ENCODE measurements at regions not wholly inside any gene's neighbourhood (a gene's known extent, or its start where the extent isn't known, plus 50 kb on each side); places are given as distances from the start of the nearest gene placed in this dataset.
"Not testable (repeated sequence)": the region's sequence is repeated elsewhere in the genome, so short reads cannot be mapped to it uniquely, and the experiment has no call there.

DNA sequence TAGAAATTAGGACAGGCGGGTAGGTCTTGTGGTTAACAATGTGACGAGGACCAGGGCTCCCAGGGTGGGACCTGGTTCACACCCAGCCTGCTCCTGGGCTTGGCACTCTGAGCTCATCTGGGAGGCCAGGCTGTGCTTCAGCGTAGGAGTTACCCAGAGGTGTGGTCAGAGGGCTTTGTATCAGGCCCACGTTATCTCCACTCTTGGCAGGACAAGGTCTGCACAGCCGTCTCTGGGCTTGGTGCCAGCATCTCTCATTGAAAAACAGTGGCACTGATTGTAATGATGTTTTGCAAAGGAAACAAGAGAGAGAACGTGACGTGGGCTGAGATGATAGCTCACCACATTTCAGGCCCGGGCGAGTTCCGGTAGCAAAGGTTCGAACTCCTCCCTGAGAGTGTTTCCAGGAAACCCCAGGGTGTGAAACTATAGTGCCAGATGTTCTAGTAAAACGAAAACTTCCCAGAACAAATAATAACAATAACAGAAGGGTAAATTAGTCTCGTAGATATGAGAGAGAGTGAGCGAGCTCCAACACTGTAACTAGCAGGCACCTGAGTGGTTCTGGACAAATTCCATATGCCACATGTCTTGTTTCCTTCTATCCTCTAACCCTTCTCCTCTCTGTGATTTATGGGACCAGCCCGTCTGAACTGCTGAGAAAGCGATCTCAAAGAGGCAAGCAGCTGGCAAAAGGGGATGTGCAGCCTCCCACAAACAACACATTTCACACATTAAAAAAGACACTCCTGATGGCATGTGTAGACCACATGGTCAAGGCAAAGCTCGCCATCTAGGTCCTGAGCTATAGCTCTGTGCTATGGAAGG, 227.3 kb downstream of the KTN1 start:
- DNase-seq (peak; percentile 64), ATAC-seq (peak; percentile 86)

DNA sequence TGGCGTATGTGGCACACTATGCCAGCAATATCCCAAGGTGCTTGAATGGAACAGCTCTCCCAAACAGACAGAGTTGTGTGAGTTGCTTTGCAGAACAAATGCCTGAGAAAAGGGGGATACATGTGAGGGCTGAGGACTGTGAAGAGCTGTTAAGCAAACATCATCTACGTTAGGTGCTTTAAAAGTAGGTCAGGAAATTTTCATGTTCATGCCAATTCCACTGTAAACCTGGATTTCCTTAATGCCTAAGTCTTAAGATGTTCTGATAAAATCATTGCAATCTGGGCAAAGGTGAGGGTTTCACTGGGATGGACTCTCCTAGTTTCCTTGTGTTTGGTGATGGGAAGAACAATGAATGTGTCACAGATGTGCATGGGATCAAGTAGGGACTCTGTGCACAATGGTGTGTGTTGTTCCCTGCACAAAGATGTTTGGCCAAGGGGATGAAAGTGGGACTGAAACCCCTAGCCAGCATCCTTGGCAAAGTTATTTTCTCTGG, 227.9 kb downstream of the KTN1 start:
- DNase-seq (no peak), ATAC-seq (no peak)

DNA sequence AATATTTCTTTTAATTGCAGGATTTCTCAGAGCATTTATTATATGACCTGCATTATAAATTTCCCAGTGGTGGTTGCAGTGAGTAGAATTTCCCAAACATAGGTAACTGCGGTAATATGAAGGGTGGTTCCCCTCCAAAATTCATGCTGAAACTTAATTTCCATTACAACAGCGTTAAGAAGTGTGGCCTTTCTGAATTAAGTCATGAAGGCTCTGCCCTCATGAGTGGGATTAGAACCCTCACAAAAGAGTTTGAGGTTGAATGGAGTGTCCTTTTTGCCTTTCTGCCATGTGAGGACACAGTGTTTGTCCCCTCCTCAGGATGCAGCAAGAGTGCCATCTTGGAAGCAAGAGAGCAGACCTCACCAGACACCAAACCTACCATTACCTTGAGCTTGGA, 233.6 kb downstream of the KTN1 start:
- DNase-seq = no peak
- ATAC-seq = peak; percentile 80

DNA sequence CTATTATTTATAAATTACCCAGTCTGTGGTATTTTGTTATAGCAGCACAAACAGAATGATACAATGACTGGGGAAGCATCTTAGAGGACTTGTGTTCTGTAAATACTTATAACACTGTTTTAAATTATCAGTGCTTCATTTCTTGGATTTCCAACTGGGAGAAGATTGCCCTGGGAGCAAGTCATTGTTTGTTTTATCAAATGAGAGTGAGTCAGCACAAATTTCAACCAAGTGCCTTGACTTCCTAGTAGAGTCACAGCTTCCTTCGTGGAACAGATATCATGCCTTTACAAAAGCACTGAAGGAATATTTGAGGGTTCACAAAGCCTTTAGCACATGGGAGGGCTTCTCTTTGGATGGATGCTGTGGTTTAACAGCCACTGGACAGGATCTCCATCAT, 234.1 kb downstream of the KTN1 start:
- no peak for DNase-seq
- no peak for ATAC-seq

DNA sequence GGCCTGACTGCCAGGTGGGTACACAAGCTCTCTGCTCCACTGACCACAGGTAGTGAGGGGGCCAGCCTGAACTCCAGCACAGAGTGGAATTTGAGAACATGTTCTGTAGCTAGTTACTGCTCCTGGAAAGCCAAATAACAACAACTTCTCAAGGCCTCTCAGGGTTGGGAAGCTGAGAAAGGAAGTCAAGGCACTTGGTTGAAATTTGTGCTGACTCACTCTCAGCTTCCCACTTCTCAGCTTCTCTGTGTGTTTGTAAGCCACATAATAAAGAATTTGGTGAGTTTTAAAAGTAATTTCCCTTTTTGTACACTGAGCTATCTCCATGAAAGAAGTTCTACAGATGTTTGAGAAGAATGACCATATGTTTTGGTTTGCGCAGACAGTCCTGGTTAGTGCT, 234.9 kb downstream of the KTN1 start:
- ATAC-seq (no peak), DNase-seq (no peak)

DNA sequence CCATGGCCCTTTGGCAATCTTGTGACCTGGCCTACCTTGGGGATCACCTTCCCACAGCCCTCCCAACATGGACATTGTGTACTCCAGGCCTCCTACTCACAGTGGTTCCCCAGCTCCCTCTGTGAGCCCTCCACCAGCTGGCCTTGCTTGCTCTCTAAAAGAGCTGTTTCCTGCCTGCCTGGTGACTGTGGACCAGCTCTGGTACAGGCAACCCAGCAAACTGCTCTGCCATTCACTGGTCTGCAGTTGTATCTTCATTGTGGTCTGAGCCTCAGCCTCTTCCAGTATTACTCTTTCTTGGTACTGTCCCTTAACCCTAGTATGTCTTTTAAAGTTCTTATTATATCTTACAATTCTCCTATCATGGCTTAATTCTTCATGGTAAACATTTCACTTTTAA, 236.2 kb downstream of the KTN1 start:
- no peak for DNase-seq
- no peak for ATAC-seq

DNA sequence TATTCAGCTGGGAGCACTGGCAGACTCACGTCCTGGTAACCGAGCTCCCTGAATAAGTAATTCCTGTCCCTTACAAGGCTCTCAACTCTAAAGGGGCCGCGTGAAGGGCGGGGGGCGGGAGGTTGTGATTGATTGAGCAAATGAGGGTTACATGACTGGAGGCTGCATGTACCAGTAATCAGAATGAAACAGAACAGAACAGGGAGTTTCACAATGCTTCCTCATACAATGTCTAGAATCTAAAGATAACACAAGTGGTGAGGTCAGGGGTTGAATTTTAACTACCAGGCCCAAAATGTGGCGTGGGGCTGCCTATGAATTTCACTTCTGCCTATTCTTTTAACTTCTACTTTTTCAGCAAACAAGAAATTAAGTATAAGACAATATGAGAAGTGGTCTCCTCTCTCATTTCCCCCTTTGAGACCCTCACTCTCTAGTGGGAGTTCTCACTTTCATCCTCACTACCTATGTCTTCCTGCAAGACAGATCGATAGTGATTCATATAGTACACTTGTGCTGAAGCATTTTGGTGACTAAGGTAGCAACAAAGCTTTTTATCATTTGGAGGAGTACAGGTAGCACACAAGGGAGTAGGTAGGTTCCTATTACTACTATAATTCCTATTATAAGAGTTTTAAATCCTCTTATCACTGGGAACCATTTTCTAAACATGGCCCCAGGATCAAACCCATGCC, 239.8 kb downstream of the KTN1 start:
- no peak for DNase-seq

DNA sequence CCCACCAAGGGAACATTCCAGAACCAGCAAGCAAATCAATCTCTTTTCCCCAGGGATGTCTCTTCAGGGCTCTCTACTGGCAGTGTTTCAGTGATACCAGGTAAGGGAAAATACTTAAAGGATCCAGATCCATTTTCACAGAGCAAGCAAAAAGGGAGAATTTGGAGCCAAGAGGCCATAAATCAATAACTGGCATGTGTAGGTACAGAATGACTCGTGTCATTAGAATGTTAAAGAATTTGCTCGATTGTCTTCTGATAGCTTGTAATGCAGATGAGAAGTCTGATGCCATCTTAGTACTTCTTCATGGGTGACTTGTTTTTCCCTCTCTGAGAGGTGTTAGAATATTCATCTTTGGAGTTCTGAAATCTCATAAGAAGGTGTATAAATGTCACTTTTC, 242.9 kb downstream of the KTN1 start:
- DNase-seq (no peak), ATAC-seq (no peak)

More for the DNA sequence above, 239.8 kb downstream of the KTN1 start:
- ATAC-seq = no peak

DNA sequence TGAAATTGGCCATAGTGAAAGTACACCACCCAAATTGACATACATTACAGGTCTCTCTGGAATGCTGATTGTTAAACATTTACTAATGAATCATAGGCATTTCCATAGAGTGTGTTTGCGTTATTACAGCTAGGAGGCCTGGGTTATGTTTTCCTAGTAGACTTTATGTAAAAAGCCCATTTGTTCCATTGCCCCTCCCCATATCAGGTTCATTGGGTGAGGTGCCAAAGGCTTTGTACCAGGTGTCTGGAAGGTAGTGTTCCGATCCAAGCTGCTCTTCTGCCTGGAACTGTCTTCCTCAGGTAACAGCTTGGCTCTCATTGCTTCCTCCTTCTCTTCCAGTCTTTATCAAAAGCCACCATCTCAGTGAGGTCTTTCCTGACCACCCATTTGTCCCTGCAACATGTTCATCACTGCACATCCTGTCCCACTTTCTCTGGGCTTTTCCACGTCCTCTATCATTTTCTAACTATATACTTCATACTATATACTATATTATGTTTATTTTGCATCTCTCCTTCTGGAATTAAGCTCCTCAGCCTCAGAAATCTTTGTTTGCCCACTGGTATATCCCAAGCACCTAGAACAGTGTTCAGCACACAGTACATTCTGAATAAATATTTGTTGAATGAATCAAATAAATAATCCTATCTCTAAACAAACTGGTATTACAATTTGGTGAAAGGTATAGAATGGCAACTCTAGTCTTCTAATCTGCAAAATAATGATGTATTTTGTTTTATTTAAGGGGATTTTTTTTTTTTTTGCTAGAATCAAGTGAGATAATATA, 252.3 kb downstream of the KTN1 start:
- DNase-seq = no peak
- no peak for ATAC-seq

DNA sequence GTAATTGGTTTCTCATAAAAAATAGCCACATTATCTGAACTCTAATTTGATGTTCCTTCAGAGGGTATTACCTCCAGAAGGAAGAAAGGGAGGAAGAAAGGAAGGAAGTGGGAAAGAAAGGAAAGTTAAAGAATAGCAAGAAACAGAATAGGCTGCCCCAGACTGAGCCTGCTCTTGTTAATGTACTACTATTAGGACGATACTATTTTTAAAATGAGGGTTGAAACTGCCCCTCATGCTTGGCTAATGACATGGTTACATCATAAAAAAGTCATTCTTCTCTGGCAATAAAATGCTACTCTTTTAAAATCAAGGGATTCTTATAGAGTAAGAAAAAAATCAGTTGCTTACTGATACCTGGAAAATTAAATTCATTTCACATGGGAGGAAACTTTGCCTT, 253.0 kb downstream of the KTN1 start:
- ATAC-seq (no peak), DNase-seq (no peak)

DNA sequence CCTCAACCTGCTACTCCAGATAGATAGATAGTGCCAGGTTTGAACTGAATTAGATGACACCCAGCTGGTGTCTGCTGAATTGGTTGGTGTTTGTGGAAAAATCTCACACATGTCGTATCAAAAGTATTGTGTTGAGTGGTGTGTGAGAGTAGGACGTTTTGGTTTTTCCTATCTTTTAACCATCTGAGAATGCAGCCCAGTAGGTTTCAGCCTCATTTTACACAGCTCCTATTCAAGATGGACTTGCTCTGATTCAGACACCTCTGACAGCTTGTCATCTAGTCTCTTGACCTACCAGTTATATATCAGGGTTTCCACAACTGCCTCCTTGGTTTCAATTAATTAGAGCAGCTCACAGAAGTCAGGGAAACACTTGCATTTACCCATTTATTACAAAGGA, 254.4 kb downstream of the KTN1 start:
- ATAC-seq (no peak), DNase-seq (no peak)

DNA sequence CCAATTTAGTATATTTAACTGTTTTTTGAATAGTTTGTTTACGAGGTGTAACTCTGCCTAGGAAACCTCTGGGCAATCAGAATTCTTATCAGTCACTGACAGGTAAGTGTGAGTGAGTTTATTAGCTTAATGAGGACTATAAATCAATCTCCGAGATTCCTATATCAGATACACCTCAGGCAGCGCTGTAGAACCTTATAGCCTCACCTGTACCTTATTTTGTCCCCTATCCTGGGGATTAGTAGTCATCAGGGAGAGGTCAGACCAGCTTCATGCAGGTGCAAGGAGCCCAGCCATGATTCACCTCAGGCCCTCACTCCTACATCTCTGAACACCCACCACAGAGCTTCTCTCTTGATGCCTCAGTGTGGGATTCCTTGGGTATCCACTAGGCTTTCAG, 256.0 kb downstream of the KTN1 start:
- no peak for ATAC-seq
- DNase-seq = no peak

DNA sequence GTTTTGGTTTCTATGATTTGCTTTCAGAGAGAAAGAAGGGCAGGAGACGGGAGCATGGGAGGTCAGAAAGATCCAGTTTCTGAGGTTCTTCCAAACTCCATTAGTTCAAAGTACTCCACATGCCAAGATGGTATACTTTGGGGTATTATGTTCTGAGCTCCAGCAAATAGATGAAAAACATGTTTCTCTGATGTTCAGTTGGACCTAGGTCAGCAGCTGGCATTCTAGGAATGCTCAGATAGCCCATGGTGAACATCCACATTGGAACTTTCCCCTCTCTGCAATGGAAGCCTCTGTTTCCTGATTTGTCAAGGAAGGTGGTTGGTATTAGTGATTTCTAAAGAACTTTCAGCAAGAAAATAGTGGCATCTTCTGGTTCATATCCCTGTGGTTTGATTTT, 257.5 kb downstream of the KTN1 start:
- DNase-seq (no peak), ATAC-seq (no peak)

DNA sequence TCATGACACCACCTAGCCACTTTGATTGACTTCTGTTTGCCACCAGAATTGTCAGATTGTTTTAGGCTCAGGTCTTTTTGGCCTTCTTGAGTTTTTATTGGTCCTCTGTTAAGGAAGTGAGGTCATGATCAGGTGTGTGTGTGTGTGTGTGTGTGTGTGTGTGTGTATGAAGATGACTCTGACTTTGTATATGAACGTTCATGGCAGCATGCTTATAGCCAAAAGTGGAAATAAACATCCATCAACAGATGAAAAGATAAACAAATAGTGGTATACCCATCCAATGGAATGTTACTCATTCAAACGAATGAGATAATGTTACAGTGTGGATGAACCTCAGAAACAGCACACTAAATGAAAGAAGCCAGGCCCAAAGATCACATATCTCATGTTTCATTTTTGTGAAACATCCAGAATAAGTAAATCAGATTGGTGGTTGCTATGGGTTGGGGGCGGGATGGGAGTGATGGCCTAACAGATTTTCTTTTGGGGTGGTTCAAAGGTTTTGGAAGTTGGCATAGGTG, 258.6 kb downstream of the KTN1 start:
- DNase-seq (no peak), ATAC-seq (no peak)

DNA sequence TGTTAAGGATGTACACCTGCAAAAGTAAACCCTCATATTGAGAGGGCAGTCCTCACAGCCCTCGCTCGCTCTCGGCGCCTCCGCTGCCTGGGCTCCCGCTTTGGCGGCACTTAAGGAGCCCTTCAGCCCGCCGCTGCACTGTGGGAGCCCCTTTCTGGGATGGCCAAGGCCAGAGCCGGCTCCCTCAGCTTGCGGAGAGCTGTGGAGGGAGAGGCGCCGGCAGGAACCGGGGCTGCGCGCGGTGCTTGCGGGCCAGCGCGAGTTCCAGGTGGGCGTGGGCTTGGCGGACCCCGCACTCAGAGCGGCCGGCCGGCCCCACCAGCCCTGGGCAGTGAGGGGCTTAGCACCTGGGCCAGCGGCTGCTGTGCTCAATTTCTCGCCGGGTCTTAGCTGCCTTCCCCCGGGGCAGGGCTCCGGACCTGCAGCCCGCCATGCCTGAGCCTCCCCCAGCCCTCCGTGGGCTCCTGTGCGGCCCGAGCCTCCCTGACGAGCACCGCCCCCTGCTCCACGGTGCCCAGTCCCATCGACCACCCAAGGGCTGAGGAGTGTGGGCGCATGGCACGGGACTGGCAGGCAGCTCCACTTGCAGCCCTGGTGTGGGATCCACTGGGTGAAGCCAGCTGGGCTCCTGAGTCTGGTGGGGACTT, 259.4 kb downstream of the KTN1 start:
- ATAC-seq, DNase-seq: not testable (repeated sequence)

DNA sequence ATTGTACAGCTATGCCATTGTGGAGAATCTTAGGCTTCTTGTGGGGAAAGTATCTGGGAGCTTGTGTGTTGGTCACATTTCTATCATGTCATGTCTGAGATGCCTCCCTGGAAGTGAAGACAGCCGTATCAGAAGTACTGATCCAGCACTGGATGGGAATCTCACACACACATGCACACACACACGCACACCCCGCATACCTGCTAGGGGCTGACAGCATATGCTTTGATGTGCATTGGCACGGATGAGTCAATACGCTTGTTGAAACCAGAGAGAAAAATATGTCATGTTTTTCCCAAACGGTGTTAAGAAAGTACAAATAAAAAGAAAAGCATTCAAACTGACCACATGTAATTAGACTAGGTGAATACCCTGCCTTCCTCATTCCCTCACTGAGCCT, 260.8 kb downstream of the KTN1 start:
- ATAC-seq (no peak), DNase-seq (no peak)

DNA sequence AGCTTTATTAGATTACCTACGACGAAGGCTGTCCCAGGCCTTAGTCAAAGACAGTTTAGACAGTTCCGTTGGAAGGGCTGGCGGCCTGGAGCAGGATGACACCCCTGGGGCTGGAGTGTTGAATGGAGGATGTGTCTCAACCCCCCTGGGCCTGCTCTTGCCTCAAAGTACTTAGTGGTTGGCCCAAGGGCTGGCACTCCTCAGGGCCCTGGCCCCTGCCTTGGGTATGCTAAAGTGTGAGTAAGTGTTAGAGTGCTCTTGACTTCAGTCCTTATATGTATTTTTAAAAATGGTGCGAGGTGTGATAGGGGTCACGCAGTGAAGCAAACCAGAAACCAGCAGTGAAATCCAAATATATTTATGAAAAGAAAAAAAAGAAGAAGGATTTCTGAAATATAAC, 261.6 kb downstream of the KTN1 start:
- no peak for DNase-seq
- no peak for ATAC-seq

DNA sequence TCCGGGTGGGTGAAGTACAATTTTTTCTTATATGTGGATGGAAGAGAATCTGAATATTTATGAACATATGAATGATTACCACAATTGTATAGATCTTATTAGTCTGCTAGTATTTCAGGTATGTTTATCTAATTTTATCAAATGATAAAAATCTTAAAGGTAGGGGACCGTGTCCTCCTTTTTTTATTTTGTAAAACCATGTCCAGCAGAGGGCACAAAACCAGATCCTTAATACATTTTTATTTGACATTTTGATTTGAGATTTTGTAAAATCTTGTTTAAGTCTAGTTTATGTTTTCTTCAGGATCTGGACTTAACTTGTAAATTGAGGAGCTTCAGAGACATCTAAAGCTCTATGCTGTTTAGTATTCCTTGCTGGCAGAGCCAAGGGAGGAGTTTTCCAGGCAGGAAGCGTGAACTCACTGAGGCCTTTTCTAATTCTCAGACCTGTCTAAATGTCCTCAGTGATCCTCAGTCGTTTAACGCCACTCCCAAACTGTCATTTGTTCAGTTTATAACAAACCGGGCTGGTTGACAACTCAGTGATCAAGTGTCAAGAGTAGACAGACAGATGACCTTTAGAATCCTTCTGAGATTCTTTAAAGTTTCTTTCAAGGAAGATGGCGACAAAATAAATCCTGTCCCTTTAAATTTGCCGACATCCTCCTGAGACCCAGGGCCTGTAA, 263.9 kb downstream of the KTN1 start:
- ATAC-seq (no peak), DNase-seq (no peak)

DNA sequence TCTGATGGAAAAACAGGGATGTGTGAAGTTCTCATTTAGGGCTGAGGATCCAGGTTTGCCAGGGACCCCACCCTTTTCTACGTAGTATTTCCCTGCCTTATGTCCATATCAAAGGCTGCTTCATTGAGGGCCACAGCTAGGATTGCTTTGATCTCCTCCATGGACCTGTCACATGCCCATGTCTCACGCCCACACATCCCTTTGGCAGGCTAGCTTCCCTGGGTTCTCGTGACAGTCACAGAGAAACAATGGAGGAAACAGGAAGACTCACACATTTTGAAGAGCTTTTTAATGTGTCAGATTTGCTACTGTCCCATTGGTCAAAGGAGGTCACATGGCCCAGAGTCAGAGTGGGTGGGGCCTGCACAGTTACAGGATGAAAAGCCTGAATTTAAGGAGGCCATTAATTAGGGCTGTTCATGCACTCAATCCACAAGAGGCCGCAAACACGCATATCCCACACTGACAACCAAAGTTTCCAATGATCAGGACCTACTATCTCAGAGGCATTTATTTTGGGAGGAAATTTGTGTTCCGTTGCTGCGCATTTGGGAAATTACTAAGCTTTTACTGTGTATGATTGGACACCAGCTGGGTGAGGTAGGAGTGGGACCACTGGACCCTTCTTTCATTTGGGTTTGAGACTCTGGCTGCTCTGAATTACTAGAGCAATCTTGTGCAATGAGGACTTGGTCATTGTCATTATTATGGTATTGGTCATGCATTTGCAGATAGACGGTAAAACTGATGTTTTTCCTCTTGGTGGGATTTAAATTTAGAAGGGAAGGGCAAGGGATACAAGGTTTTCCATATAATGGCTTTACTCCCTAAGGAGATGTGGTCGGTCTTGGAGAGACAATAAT, 266.2 kb downstream of the KTN1 start:
- ATAC-seq (no peak), DNase-seq (no peak)

DNA sequence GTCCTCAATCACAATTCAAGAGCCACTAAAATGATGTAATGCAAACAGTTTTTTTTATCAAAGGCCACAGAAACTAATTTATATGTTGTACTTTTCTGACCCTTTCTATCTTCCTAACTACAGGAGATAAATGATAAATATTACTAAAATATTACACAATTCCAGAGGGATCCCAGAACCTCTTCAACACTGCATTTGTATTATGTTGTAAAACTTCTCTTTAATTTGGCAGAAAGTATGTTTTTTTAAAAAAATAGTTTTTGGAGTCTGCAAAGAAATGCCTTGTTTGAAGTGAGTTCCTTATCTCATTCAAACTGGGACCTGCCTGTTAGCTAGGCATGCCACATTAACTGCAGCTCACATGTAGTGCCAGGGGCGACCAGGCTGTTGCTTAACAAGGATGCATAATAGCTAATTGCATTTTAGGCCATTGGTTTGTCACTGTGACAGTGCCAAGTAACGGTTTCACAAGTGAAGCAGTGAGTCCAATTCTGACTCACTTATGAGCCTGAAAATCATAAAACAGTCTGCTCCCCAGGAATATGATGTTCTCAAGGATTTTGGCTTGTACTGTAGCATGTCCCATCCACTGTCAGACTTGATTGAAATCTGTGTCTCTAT, 266.9 kb downstream of the KTN1 start:
- ATAC-seq = no peak
- DNase-seq = no peak

Data from stimulated activated naive CD8-positive, alpha-beta T cell treated with anti-CD3 and anti-CD28 coated beads, Interleukin-15, Interleukin-2, amounts not matched to agents 100 U/mL and 50 U/mL, for 24 hours (primary cell).